OCI-LY3 (cell line): ENCODE measurements at regions not wholly inside any gene's neighbourhood (a gene's known extent, or its start where the extent isn't known, plus 50 kb on each side); places are given as distances from the start of the nearest gene placed in this dataset.

ENCODE experiments used
- H2AFZ ChIP-seq: fragments of 200-600, 300-600 bp; shearing (Covaris generic); 2 replicates; pipeline ENCODE4 v1.6.0; 2014; ENCODE audit warnings: antibody characterized with exemption, low read depth, low read length
- H3K27ac ChIP-seq: fragments of 200-600, 300-600 bp; sonication (generic); 2 replicates; pipeline ENCODE4 v1.5.1; 2014; ENCODE audit warnings: mild to moderate bottlenecking, low read length, moderate library complexity, mixed read lengths
- H3K27me3 ChIP-seq: fragments of 200-600, 300-600 bp; sonication (generic); 2 replicates; pipeline ENCODE4 v1.6.1; 2014; ENCODE audit warnings: low read depth, low read length, mixed read lengths
- H3K36me3 ChIP-seq: fragments of 200-600, 300-600 bp; sonication (generic); replicated peaks from 2 replicates; pipeline ENCODE3; 2014; ENCODE audit warnings: low read depth, low read length, mixed read lengths
- H3K4me1 ChIP-seq: fragments of 300-600, 200-600 bp; sonication (generic); 2 replicates; pipeline ENCODE4 v1.6.1; 2014; ENCODE audit warnings: low read length, mixed read lengths
- H3K4me2 ChIP-seq: fragments of 200-600, 300-600 bp; sonication (generic); 2 replicates; pipeline ENCODE4 v1.6.1; 2014; ENCODE audit warnings: low read length, mixed read lengths
- H3K4me3 ChIP-seq: fragments of 300-600, 200-600 bp; sonication (generic); 2 replicates; pipeline ENCODE4 v1.5.1; 2014; ENCODE audit warnings: antibody characterized with exemption, mild to moderate bottlenecking, low read length, moderate library complexity
- H3K79me2 ChIP-seq: fragments of 300-600, 200-600 bp; shearing (Covaris generic); 2 replicates; pipeline ENCODE4 v1.6.1; 2014; ENCODE audit warnings: mild to moderate bottlenecking, low read length, mixed read lengths
- H3K9ac ChIP-seq: fragments of 300-600, 200-600 bp; shearing (Covaris generic); 2 replicates; pipeline ENCODE4 v1.6.0; 2014; ENCODE audit warnings: mild to moderate bottlenecking, low read length, moderate library complexity
- H3K9me3 ChIP-seq: fragments of 200-600, 300-600 bp; shearing (Covaris generic); 2 replicates; pipeline ENCODE4 v1.6.1; 2014; ENCODE audit warnings: low read length, mixed read lengths; ENCODE audit not compliant: insufficient read depth
- H4K20me1 ChIP-seq: fragments of 200-600, 300-600 bp; sonication (generic); 2 replicates; pipeline ENCODE4 v1.6.1; 2016; ENCODE audit warnings: low read length, mixed read lengths; ENCODE audit not compliant: insufficient read depth
- EZH2phosphoT487 ChIP-seq: fragments of 200-600 bp; shearing (Covaris generic); IDR thresholded peaks from 2 replicates; pipeline ENCODE4 v1.6.1; 2018; ENCODE audit warnings: antibody characterized with exemption, mixed run types, low read depth
- TF ChIP-seq, protein P1 (sequence below): fragments of 200-600, 300-600 bp; sonication (generic); IDR thresholded peaks from 2 replicates; pipeline ENCODE4 v1.5.1; 2014; ENCODE audit warnings: antibody characterized with exemption, low read length, low read depth

GRCh38 chr5:158285698-158286097 is 426.8 kb upstream of the CLINT1 start:
- Histone ChIP-seq H3K4me3 (no peak overlapping the region), H3K36me3 (no peaks in the 10 kb centered on the region), H3K9me3 (no peaks in the 10 kb centered on the region), H3K9ac (no peak overlapping the region), H3K27me3 (no peaks in the 10 kb centered on the region), H2AFZ (no peak overlapping the region), H3K4me2 (no peak overlapping the region), H3K4me1 (no peaks in the 10 kb centered on the region), H3K27ac (no peak overlapping the region), H4K20me1 (no peaks in the 10 kb centered on the region), H3K79me2 (no peaks in the 10 kb centered on the region)
- no peak for TF ChIP-seq EZH2phosphoT487
- TF ChIP-seq, protein P1, sequence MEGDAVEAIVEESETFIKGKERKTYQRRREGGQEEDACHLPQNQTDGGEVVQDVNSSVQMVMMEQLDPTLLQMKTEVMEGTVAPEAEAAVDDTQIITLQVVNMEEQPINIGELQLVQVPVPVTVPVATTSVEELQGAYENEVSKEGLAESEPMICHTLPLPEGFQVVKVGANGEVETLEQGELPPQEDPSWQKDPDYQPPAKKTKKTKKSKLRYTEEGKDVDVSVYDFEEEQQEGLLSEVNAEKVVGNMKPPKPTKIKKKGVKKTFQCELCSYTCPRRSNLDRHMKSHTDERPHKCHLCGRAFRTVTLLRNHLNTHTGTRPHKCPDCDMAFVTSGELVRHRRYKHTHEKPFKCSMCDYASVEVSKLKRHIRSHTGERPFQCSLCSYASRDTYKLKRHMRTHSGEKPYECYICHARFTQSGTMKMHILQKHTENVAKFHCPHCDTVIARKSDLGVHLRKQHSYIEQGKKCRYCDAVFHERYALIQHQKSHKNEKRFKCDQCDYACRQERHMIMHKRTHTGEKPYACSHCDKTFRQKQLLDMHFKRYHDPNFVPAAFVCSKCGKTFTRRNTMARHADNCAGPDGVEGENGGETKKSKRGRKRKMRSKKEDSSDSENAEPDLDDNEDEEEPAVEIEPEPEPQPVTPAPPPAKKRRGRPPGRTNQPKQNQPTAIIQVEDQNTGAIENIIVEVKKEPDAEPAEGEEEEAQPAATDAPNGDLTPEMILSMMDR, result no peak

GRCh38 chr5:158284242-158284641 is 425.3 kb upstream of the CLINT1 start:
- H3K27ac ChIP-seq, result no peak overlapping the region
- H3K9me3 ChIP-seq, result no peaks in the 10 kb centered on the region
- no peaks in the 10 kb centered on the region for H3K27me3 ChIP-seq
- H2AFZ ChIP-seq, result no peak overlapping the region
- H3K4me3 ChIP-seq, result no peak overlapping the region
- H3K4me1 ChIP-seq, result no peaks in the 10 kb centered on the region
- H3K36me3 ChIP-seq, result no peaks in the 10 kb centered on the region
- no peak overlapping the region for H3K4me2 ChIP-seq
- no peaks in the 10 kb centered on the region for H4K20me1 ChIP-seq
- no peak overlapping the region for H3K9ac ChIP-seq
- no peaks in the 10 kb centered on the region for H3K79me2 ChIP-seq
- no peak for TF ChIP-seq EZH2phosphoT487
- TF ChIP-seq, protein P1, result no peak

DNA sequence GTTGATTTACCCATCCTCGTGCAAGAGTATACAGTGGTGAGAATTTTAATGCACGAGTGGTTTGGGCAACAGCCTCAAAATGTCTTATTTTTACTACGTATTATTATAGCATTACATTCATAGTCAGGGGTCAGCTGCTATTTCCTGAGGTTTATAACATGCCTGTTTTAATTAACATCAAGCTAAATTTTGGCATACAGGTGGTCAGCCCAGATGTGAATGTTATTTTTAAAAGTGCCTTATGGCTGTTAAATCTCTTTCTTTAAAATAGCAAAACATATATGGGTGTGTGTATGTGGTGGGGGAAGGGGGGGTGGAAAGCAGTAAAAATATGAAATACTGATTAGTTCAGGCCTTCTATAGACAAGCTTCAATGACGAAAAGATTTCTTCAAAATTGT is 424.5 kb upstream of the CLINT1 start:
- no peaks in the 10 kb centered on the region for H3K79me2 ChIP-seq
- H3K9ac ChIP-seq, result no peak overlapping the region
- H3K4me3 ChIP-seq, result no peak overlapping the region
- H3K27ac ChIP-seq, result no peak overlapping the region
- no peaks in the 10 kb centered on the region for H3K4me1 ChIP-seq
- TF ChIP-seq, protein P1, result no peak
- TF ChIP-seq EZH2phosphoT487, result no peak
- no peaks in the 10 kb centered on the region for H4K20me1 ChIP-seq
- no peaks in the 10 kb centered on the region for H3K36me3 ChIP-seq
- no peaks in the 10 kb centered on the region for H3K27me3 ChIP-seq
- no peaks in the 10 kb centered on the region for H3K9me3 ChIP-seq
- H2AFZ ChIP-seq, result no peak overlapping the region
- H3K4me2 ChIP-seq, result no peak overlapping the region

GRCh38 chr5:158278216-158278925 is 419.4 kb upstream of the CLINT1 start:
- Histone ChIP-seq H3K4me3 (no peak overlapping the region), H3K27me3 (no peaks in the 10 kb centered on the region), H3K79me2 (no peaks in the 10 kb centered on the region), H3K4me1 (no peaks in the 10 kb centered on the region), H4K20me1 (no peaks in the 10 kb centered on the region), H3K9ac (no peak overlapping the region), H2AFZ (no peak overlapping the region), H3K27ac (no peak overlapping the region), H3K4me2 (no peak overlapping the region), H3K36me3 (no peaks in the 10 kb centered on the region), H3K9me3 (no peaks in the 10 kb centered on the region)
- TF ChIP-seq, protein P1, result no peak
- TF ChIP-seq EZH2phosphoT487, result no peak
